ENCODE measurements at regions not wholly inside any gene's neighbourhood (a gene's known extent, or its start where the extent isn't known, plus 50 kb on each side); places are given as distances from the start of the nearest gene placed in this dataset.

DNA sequence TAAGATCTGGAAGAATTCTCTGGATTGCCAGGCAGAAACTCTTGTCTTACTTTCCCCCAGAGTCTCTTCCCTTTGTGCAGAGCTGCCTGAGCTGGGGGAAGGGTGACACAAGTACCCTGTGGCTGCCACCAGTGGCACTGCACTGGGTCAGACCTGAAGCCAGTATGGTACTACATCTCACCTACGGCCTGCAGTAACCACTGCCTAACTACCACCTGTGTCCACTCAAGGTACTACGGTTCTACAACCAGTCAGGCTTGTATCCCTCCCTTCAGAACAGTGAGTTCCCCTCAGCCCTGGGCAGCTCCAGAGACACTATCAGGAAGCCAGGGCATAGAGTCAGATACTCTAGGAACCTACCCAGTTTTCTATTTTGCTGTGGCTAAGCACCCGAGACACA, 212.0 kb upstream of the POU5F2 start:
- Histone ChIP-seq H3K36me3 (ENCODE audit: insufficient read depth) (no peaks in the 10 kb centered on the region), H3K79me2 (replicated peaks; ENCODE audit: insufficient read depth) (no peaks in the 10 kb centered on the region), H3K4me2 (no peak overlapping the region), H2AFZ (no peak overlapping the region), H3F3A (replicated peaks; ENCODE audit: low read depth) (no peaks in the 10 kb centered on the region), H4K20me1 (replicated peaks; ENCODE audit: insufficient read depth) (no peaks in the 10 kb centered on the region), H3K4me3 (no peak overlapping the region), H3K9me2 (ENCODE audit: insufficient read depth) (no peaks in the 10 kb centered on the region), H3K27ac (ENCODE audit: low read depth) (no peak overlapping the region), H3K27me3 (ENCODE audit: insufficient read depth) (no peaks in the 10 kb centered on the region), H3K4me1 (ENCODE audit: insufficient read depth) (peaks cover 11% of the 10 kb centered on the region; the same call in 1 of the 2 replicates)
- TF ChIP-seq JUNB (IDR thresholded peaks at IDR 0.05; ENCODE audit: unreplicated experiment) (no peak), NANOG (IDR thresholded peaks at IDR 0.05; ENCODE audit: borderline replicate concordance) (no peak), CREB1 (CRISPR knock-in tag; IDR thresholded peaks at IDR 0.05; ENCODE audit: low read depth) (no peak), ZNF331 (CRISPR knock-in tag; IDR thresholded peaks at IDR 0.05; ENCODE audit: low read depth) (no peak), ZNF114 (CRISPR knock-in tag; IDR thresholded peaks at IDR 0.05) (no peak), POLR2AphosphoS5 (IDR thresholded peaks at IDR 0.05; ENCODE audit: low read depth) (no peak), EZH2phosphoT487 (IDR thresholded peaks at IDR 0.05; ENCODE audit: unreplicated experiment) (no peak), EZH2 (IDR thresholded peaks at IDR 0.05; ENCODE audit: low read depth, unreplicated experiment) (no peak), STAT1 (IDR thresholded peaks at IDR 0.05; ENCODE audit: unreplicated experiment) (no peak)
- TF ChIP-seq, protein P1, sequence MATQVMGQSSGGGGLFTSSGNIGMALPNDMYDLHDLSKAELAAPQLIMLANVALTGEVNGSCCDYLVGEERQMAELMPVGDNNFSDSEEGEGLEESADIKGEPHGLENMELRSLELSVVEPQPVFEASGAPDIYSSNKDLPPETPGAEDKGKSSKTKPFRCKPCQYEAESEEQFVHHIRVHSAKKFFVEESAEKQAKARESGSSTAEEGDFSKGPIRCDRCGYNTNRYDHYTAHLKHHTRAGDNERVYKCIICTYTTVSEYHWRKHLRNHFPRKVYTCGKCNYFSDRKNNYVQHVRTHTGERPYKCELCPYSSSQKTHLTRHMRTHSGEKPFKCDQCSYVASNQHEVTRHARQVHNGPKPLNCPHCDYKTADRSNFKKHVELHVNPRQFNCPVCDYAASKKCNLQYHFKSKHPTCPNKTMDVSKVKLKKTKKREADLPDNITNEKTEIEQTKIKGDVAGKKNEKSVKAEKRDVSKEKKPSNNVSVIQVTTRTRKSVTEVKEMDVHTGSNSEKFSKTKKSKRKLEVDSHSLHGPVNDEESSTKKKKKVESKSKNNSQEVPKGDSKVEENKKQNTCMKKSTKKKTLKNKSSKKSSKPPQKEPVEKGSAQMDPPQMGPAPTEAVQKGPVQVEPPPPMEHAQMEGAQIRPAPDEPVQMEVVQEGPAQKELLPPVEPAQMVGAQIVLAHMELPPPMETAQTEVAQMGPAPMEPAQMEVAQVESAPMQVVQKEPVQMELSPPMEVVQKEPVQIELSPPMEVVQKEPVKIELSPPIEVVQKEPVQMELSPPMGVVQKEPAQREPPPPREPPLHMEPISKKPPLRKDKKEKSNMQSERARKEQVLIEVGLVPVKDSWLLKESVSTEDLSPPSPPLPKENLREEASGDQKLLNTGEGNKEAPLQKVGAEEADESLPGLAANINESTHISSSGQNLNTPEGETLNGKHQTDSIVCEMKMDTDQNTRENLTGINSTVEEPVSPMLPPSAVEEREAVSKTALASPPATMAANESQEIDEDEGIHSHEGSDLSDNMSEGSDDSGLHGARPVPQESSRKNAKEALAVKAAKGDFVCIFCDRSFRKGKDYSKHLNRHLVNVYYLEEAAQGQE (IDR thresholded peaks at IDR 0.05; ENCODE audit: unreplicated experiment) = no peak
- TF ChIP-seq, protein P2, sequence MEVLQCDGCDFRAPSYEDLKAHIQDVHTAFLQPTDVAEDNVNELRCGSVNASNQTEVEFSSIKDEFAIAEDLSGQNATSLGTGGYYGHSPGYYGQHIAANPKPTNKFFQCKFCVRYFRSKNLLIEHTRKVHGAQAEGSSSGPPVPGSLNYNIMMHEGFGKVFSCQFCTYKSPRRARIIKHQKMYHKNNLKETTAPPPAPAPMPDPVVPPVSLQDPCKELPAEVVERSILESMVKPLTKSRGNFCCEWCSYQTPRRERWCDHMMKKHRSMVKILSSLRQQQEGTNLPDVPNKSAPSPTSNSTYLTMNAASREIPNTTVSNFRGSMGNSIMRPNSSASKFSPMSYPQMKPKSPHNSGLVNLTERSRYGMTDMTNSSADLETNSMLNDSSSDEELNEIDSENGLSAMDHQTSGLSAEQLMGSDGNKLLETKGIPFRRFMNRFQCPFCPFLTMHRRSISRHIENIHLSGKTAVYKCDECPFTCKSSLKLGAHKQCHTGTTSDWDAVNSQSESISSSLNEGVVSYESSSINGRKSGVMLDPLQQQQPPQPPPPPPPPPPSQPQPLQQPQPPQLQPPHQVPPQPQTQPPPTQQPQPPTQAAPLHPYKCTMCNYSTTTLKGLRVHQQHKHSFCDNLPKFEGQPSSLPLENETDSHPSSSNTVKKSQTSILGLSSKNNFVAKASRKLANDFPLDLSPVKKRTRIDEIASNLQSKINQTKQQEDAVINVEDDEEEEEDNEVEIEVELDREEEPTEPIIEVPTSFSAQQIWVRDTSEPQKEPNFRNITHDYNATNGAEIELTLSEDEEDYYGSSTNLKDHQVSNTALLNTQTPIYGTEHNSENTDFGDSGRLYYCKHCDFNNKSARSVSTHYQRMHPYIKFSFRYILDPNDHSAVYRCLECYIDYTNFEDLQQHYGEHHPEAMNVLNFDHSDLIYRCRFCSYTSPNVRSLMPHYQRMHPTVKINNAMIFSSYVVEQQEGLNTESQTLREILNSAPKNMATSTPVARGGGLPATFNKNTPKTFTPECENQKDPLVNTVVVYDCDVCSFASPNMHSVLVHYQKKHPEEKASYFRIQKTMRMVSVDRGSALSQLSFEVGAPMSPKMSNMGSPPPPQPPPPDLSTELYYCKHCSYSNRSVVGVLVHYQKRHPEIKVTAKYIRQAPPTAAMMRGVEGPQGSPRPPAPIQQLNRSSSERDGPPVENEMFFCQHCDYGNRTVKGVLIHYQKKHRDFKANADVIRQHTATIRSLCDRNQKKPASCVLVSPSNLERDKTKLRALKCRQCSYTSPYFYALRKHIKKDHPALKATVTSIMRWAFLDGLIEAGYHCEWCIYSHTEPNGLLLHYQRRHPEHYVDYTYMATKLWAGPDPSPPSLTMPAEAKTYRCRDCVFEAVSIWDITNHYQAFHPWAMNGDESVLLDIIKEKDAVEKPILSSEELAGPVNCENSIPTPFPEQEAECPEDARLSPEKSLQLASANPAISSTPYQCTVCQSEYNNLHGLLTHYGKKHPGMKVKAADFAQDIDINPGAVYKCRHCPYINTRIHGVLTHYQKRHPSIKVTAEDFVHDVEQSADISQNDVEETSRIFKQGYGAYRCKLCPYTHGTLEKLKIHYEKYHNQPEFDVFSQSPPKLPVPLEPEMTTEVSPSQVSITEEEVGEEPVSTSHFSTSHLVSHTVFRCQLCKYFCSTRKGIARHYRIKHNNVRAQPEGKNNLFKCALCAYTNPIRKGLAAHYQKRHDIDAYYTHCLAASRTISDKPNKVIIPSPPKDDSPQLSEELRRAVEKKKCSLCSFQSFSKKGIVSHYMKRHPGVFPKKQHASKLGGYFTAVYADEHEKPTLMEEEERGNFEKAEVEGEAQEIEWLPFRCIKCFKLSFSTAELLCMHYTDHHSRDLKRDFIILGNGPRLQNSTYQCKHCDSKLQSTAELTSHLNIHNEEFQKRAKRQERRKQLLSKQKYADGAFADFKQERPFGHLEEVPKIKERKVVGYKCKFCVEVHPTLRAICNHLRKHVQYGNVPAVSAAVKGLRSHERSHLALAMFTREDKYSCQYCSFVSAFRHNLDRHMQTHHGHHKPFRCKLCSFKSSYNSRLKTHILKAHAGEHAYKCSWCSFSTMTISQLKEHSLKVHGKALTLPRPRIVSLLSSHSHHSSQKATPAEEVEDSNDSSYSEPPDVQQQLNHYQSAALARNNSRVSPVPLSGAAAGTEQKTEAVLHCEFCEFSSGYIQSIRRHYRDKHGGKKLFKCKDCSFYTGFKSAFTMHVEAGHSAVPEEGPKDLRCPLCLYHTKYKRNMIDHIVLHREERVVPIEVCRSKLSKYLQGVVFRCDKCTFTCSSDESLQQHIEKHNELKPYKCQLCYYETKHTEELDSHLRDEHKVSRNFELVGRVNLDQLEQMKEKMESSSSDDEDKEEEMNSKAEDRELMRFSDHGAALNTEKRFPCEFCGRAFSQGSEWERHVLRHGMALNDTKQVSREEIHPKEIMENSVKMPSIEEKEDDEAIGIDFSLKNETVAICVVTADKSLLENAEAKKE (CRISPR knock-in tag; IDR thresholded peaks at IDR 0.05) = no peak
- TF ChIP-seq, protein P3, sequence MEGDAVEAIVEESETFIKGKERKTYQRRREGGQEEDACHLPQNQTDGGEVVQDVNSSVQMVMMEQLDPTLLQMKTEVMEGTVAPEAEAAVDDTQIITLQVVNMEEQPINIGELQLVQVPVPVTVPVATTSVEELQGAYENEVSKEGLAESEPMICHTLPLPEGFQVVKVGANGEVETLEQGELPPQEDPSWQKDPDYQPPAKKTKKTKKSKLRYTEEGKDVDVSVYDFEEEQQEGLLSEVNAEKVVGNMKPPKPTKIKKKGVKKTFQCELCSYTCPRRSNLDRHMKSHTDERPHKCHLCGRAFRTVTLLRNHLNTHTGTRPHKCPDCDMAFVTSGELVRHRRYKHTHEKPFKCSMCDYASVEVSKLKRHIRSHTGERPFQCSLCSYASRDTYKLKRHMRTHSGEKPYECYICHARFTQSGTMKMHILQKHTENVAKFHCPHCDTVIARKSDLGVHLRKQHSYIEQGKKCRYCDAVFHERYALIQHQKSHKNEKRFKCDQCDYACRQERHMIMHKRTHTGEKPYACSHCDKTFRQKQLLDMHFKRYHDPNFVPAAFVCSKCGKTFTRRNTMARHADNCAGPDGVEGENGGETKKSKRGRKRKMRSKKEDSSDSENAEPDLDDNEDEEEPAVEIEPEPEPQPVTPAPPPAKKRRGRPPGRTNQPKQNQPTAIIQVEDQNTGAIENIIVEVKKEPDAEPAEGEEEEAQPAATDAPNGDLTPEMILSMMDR (conservative IDR thresholded peaks at IDR 0.05; ENCODE audit: low read depth in 2 of 2) = no peak
- TF ChIP-seq, protein P4, sequence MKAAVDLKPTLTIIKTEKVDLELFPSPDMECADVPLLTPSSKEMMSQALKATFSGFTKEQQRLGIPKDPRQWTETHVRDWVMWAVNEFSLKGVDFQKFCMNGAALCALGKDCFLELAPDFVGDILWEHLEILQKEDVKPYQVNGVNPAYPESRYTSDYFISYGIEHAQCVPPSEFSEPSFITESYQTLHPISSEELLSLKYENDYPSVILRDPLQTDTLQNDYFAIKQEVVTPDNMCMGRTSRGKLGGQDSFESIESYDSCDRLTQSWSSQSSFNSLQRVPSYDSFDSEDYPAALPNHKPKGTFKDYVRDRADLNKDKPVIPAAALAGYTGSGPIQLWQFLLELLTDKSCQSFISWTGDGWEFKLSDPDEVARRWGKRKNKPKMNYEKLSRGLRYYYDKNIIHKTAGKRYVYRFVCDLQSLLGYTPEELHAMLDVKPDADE (IDR thresholded peaks at IDR 0.05) = no peak
- DNase-seq (ENCODE audit: low spot score) (no peak), ATAC-seq (peak; percentile 64; the same call in 2 of the 3 replicates)
- H3K27me3 Mint-ChIP-seq (ENCODE audit: insufficient read depth, low read depth, poor library complexity) = peaks cover 6% of the 10 kb centered on the region
- peaks cover 10% of the 10 kb centered on the region for H3K4me1 Mint-ChIP-seq
- no peaks in the 10 kb centered on the region for H3K36me3 Mint-ChIP-seq (ENCODE audit: low read depth)
- peaks cover 3% of the 10 kb centered on the region; the same call in 1 of the 3 replicates for H3K9me3 Mint-ChIP-seq
- H3K4me3 Mint-ChIP-seq = no peak overlapping the region
- H3K27ac Mint-ChIP-seq = no peak overlapping the region
